GM12891 (cell line): ENCODE measurements at regions not wholly inside any gene's neighbourhood (a gene's known extent, or its start where the extent isn't known, plus 50 kb on each side); places are given as distances from the start of the nearest gene placed in this dataset.

Source experiments
- DNase-seq: peaks from one replicate; pipeline ENCODE4 v3.0.0; 2011; ENCODE audit warnings: low spot score; ENCODE audit not compliant: insufficient read length
- FAIRE-seq: peaks from 2 replicates; lab custom pipeline; 2011; peaks lifted over from hg19 to GRCh38; lab: Jason Lieb, UNC
- PAX5 ChIP-seq: IDR thresholded peaks from 2 replicates; pipeline ENCODE4 v1.6.1; 2011; ENCODE audit warnings: low read length, moderate library complexity, mild to moderate bottlenecking; ENCODE audit not compliant: insufficient read depth, severe bottlenecking
- POLR2A ChIP-seq: IDR thresholded peaks from 2 replicates; pipeline ENCODE4 v1.6.1; 2011; ENCODE audit warnings: low read depth, low read length, control low read depth
- POLR2AphosphoS5 ChIP-seq: IDR thresholded peaks from 2 replicates; pipeline ENCODE4 v1.6.1; 2011; ENCODE audit warnings: low read depth, low read length, control low read depth
- POU2F2 ChIP-seq: IDR thresholded peaks from 2 replicates; pipeline ENCODE4 v1.6.1; 2011; ENCODE audit warnings: low read depth, mild to moderate bottlenecking, control low read depth, low read length, moderate library complexity
- SPI1 ChIP-seq: IDR thresholded peaks from 2 replicates; pipeline ENCODE4 v1.6.1; 2011; ENCODE audit warnings: low read depth, low read length, control low read depth
- TAF1 ChIP-seq: IDR thresholded peaks from 2 replicates; pipeline ENCODE4 v1.6.1; 2011; ENCODE audit warnings: low read depth, low read length, control low read depth

DNA sequence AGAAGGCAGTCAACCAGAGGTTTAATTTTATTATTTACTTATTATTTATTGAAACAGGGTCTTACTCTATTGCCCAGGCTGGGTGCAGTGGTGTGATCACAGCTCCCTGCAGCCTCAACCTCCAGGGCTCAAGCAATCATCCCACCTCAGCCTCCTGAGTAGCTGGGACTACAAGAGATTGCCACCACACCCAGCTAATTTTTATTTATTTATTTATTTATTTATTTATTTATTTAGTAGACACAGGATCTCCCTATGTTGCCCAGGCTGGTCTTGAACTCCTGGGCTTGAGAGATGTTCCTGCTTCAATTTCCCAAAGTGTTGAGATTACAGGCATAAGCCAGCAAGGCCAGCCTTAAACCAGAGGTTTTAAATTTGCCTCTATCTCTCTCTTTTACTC lies 83.1 kb downstream of the RCN1 start:
- FAIRE-seq = no peak

GRCh38 chr11:32176223-32176934 lies 85.5 kb downstream of the RCN1 start:
- peak; percentile 84 for FAIRE-seq
- peak; percentile 54 for DNase-seq
- TF ChIP-seq SPI1 (no peak), PAX5 (no peak), POLR2A (no peak), POU2F2 (no peak), POLR2AphosphoS5 (no peak), TAF1 (no peak)

More for the DNA sequence above, 83.1 kb downstream of the RCN1 start:
- TF ChIP-seq SPI1 (no peak), POLR2A (no peak), TAF1 (no peak), PAX5 (no peak)
- DNase-seq = no peak

DNA sequence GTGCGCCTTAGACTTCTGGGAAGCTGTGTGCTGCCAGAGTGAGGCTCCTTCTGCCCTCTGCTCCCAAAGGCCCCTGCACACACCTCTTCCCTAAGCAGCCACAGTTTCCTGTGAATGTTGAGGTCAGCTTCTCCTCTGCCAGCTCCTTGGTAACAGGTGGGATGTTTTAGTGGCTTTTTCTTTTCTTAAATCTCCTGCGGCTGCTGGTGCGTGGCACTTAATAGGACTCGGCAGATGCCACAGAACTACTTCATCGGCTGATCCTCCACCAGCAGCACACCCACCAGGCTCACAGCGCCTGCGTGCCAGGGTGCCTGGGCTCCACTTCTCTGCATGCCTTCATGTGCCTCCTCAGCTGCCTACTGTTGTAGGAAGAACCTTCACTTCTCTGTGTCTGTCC lies 87.8 kb downstream of the RCN1 start:
- no peak for FAIRE-seq
- TF ChIP-seq POLR2AphosphoS5 = no peak
- no peak for TF ChIP-seq POLR2A
- no peak for TF ChIP-seq TAF1
- no peak for TF ChIP-seq SPI1
- no peak for TF ChIP-seq POU2F2
- TF ChIP-seq PAX5 = no peak
- no peak for DNase-seq

- FAIRE-seq (no peak), DNase-seq (no peak)
- TF ChIP-seq POLR2A (no peak), POLR2AphosphoS5 (no peak), POU2F2 (no peak), PAX5 (no peak), TAF1 (no peak), SPI1 (no peak)
Measured at GRCh38 chr11:32183512-32183911, 92.6 kb downstream of the RCN1 start.

- DNase-seq = peak; percentile 7
- no peak for FAIRE-seq
- TF ChIP-seq TAF1 = 0 out of 2 replicates have a peak, but pooled peaks have one; percentile 12
- no peak for TF ChIP-seq PAX5
- TF ChIP-seq POU2F2 = no peak
- no peak for TF ChIP-seq POLR2AphosphoS5
- no peak for TF ChIP-seq SPI1
Measured at GRCh38 chr11:32184041-32184722, 93.3 kb downstream of the RCN1 start.

DNA sequence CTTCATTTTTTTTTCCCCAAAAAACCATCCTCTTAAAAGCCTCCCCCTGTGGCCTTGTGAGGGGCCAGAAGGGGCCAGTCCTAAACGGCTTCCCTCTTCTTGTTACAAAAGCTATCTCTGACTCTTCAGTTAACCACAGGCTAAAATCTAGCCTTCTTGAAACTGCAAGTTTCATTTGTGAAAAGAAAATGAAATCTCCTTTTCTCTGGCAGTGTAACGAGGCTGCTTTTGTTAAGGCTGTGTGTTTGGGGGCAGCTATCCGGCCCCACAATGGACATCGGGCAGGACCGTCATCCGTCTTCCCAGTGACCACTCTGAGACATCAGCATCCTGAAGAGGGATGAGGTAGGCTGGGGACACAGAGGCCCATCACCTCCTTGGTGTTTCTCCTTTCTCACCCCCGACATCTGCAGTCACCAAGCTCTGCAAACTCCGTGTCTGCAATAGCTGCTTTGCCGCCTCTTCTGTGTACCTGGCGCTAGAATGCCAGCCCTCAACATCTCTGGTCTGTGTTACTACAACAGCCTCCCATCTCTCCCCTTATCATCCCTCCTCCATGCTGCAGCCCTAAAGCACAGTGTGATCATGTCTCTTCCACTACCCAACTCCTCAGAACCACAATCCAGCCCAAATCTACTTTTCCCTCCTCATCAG lies 94.0 kb downstream of the RCN1 start:
- DNase-seq (no peak), FAIRE-seq (no peak)
- no peak for TF ChIP-seq SPI1
- TF ChIP-seq POLR2AphosphoS5 = no peak
- no peak for TF ChIP-seq POU2F2
- no peak for TF ChIP-seq PAX5
- TF ChIP-seq TAF1 = no peak
- no peak for TF ChIP-seq POLR2A

- DNase-seq (no peak), FAIRE-seq (no peak)
- TF ChIP-seq TAF1 (no peak), PAX5 (no peak), SPI1 (peak; percentile 71), POLR2A (no peak), POU2F2 (no peak), POLR2AphosphoS5 (no peak)
Measured at GRCh38 chr11:32186118-32186517, 95.2 kb downstream of the RCN1 start.

DNA sequence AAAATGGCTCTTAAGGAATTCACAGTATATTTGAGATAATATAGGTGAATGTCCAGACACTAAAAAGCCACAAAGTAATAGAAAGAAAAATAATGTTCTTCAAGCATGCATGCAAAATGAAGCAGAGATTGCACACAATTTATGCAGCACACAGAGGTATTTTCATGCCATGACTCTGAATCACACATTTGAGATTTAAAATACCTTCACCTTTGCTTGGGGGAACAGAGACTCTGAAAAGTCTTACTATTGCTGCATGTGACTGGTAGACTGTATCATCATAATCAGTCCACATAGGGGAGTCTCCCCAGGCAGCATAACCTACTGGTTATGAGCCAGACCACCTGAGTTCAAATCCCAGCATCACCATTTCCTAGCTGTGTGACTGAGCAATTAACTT lies 96.2 kb downstream of the RCN1 start:
- DNase-seq = no peak
- no peak for FAIRE-seq

GRCh38 chr11:32188785-32189184 lies 97.9 kb downstream of the RCN1 start:
- TF ChIP-seq PAX5 = no peak
- no peak for TF ChIP-seq POLR2AphosphoS5
- no peak for TF ChIP-seq POLR2A
- TF ChIP-seq TAF1 = no peak
- no peak for TF ChIP-seq SPI1
- TF ChIP-seq POU2F2 = no peak
- FAIRE-seq (no peak), DNase-seq (no peak)

More for the DNA sequence above, 96.2 kb downstream of the RCN1 start:
- no peak for TF ChIP-seq TAF1
